HepG2 (cell line): ENCODE measurements at regions not wholly inside any gene's neighbourhood (a gene's known extent, or its start where the extent isn't known, plus 50 kb on each side); places are given as distances from the start of the nearest gene placed in this dataset.

ENCODE experiments used
- ARHGAP35 ChIP-seq: sonication (generic); formaldehyde crosslinking; IDR thresholded peaks from 2 replicates; pipeline ENCODE4 v1.9.0; 2022; ENCODE audit warnings: mild to moderate bottlenecking, inconsistent platforms, moderate library complexity, missing genetic modification reagents, borderline replicate concordance
- ATF7-NPFF ChIP-seq: sonication (generic); formaldehyde crosslinking; IDR thresholded peaks from 2 replicates; pipeline ENCODE4 v1.8.1; 2023; ENCODE audit warnings: mild to moderate bottlenecking, low read depth, missing genetic modification reagents, moderate library complexity
- EED ChIP-seq: sonication (generic); formaldehyde crosslinking; IDR thresholded peaks from 2 replicates; pipeline ENCODE4 v1.5.0; 2020; ENCODE audit warnings: mild to moderate bottlenecking, missing genetic modification reagents
- FOXK1 ChIP-seq: sonication (generic); formaldehyde crosslinking; IDR thresholded peaks from 2 replicates; pipeline ENCODE4 v1.4.0; 2020; ENCODE audit warnings: low read depth, missing genetic modification reagents, borderline replicate concordance
- IKZF4 ChIP-seq: sonication (generic); formaldehyde crosslinking; IDR thresholded peaks from 2 replicates; pipeline ENCODE4 v1.5.1; 2020; ENCODE audit warnings: borderline replicate concordance, mild to moderate bottlenecking, low read depth, missing genetic modification reagents; ENCODE audit errors: not compliant biosample characterization
- KMT2A ChIP-seq: sonication (generic); formaldehyde crosslinking; IDR thresholded peaks from 2 replicates; pipeline ENCODE4 v1.4.0; 2020; ENCODE audit warnings: missing genetic modification reagents
- MIER2 ChIP-seq: IDR thresholded peaks from 2 replicates; pipeline ENCODE4 v1.6.1; 2016; ENCODE audit warnings: missing biosample characterization, missing genetic modification reagents
- NCOA1 ChIP-seq: sonication (generic); formaldehyde crosslinking; IDR thresholded peaks from 2 replicates; pipeline ENCODE4 v1.9.0; 2021; ENCODE audit warnings: missing genetic modification reagents
- NCOA2 ChIP-seq: sonication (generic); formaldehyde crosslinking; IDR thresholded peaks from 2 replicates; pipeline ENCODE4 v1.8.0; 2022; ENCODE audit warnings: inconsistent platforms
- NR2F2 ChIP-seq: IDR thresholded peaks from 2 replicates; pipeline ENCODE4 v1.6.1; 2012; ENCODE audit warnings: low read depth, inconsistent platforms, borderline replicate concordance
- PHF8 ChIP-seq: sonication (generic); formaldehyde crosslinking; IDR thresholded peaks from 2 replicates; pipeline ENCODE4 v1.5.0; 2020; ENCODE audit warnings: missing genetic modification reagents
- RNF2 ChIP-seq: fragments of 450-650 bp; conservative IDR thresholded peaks from 2 replicates; pipeline ENCODE4 v1.6.1; 2016; ENCODE audit warnings: low read depth
- RXRA ChIP-seq: sonication (generic); formaldehyde crosslinking; IDR thresholded peaks from 2 replicates; pipeline ENCODE4 v1.5.1; 2020; ENCODE audit warnings: missing genetic modification reagents
- SCMH1 ChIP-seq: sonication (generic); formaldehyde crosslinking; IDR thresholded peaks from 2 replicates; pipeline ENCODE4 v1.9.0; 2021; ENCODE audit warnings: missing genetic modification reagents, mild to moderate bottlenecking, borderline replicate concordance
- SIX1 ChIP-seq: sonication (generic); formaldehyde crosslinking; IDR thresholded peaks from 2 replicates; pipeline ENCODE4 v1.4.0; 2020; ENCODE audit warnings: missing genetic modification reagents, borderline replicate concordance
- SOX6 ChIP-seq, 2 experiments: fragments of 450-650 bp in 1 of 2; sonication (generic) in 1 of 2; formaldehyde crosslinking in 1 of 2; IDR thresholded peaks; 2 replicates each; pipeline versions ENCODE4 v1.4.0 to v1.6.1; 2017 to 2020; ENCODE audit warnings: antibody characterized with exemption in 1 of 2, mild to moderate bottlenecking in 1 of 2, missing genetic modification reagents in 1 of 2
- TMF1 ChIP-seq: sonication (generic); formaldehyde crosslinking; IDR thresholded peaks from 2 replicates; pipeline ENCODE4 v1.8.1; 2022; ENCODE audit warnings: low read depth, missing genetic modification reagents
- ZBTB1 ChIP-seq: sonication (generic); formaldehyde crosslinking; IDR thresholded peaks from 2 replicates; pipeline ENCODE4 v1.4.0; 2020; ENCODE audit warnings: missing genetic modification reagents, borderline replicate concordance
- ZFP1 ChIP-seq: IDR thresholded peaks from 2 replicates; pipeline ENCODE4 v1.6.1; 2016
- ZFP36L2 ChIP-seq: sonication (generic); formaldehyde crosslinking; IDR thresholded peaks from 2 replicates; pipeline ENCODE4 v1.4.0; 2020; ENCODE audit warnings: missing genetic modification reagents
- ZNF414 ChIP-seq: sonication (generic); formaldehyde crosslinking; IDR thresholded peaks from 2 replicates; pipeline ENCODE4 v1.5.0; 2020; ENCODE audit warnings: missing genetic modification reagents
- ZNF749 ChIP-seq: sonication (generic); formaldehyde crosslinking; IDR thresholded peaks from 2 replicates; pipeline ENCODE4 v1.8.0; 2022; ENCODE audit warnings: mild to moderate bottlenecking, missing genetic modification reagents, moderate library complexity, borderline replicate concordance
- TF ChIP-seq, protein P1 (sequence below): sonication (generic); formaldehyde crosslinking; conservative IDR thresholded peaks from 2 replicates; pipeline ENCODE4 v1.4.0; 2020; ENCODE audit warnings: missing genetic modification reagents
- TF ChIP-seq, protein P2 (sequence below): IDR thresholded peaks from 2 replicates; pipeline ENCODE4 v1.6.1; 2012; ENCODE audit warnings: low read length, improper control_type of control experiment
- TF ChIP-seq, protein P3 (sequence below): sonication (generic); formaldehyde crosslinking; IDR thresholded peaks from 2 replicates; pipeline ENCODE4 v1.4.0; 2020; ENCODE audit warnings: mild to moderate bottlenecking, missing genetic modification reagents

DNA sequence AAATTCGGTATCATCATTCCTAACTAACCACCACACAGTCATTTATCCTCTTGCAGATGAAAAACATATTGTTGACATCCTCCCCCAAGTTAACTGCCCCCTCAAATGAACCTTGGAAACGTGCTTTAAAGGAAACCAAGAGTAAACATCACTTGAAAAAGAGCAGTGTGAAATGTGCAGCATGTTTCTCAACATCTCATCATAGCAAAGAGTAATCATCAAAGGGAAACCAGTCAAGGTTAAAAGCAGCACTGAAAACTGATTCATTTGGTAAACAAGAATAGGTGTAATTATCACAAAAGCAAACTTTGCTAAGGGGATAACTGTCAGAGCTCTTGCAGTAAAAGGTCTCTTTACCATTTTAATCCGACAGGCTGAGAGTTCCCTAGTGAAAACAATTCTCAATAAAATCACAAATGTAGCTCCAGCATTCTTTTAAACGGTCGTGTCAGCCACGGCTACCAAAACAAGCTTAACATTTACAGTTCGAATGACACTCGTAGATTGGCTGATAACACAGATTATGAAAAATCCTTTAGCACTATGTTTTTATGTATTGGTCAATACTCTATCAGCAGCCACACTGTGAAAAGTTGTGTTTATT, 461.0 kb downstream of the GBE1 start (continued):
- peak; percentile 69; the same call in 1 of the 2 replicates for TF ChIP-seq RXRA
- TF ChIP-seq ZFP1 (CRISPR knock-in tag): peak; percentile 92
- TF ChIP-seq RNF2: 0 out of 2 replicates have a peak, but pooled peaks have one; percentile 44
- no peak for TF ChIP-seq KMT2A (CRISPR knock-in tag)
- TF ChIP-seq SIX1 (CRISPR knock-in tag): peak; percentile 96
- TF ChIP-seq NCOA1 (CRISPR knock-in tag): peak; percentile 93
- TF ChIP-seq SOX6 (IDR thresholded peaks at IDR 0.05): no peak
- TF ChIP-seq SOX6 (CRISPR knock-in tag; IDR thresholded peaks at IDR 0.05): peak; percentile 99
- TF ChIP-seq, protein P1, sequence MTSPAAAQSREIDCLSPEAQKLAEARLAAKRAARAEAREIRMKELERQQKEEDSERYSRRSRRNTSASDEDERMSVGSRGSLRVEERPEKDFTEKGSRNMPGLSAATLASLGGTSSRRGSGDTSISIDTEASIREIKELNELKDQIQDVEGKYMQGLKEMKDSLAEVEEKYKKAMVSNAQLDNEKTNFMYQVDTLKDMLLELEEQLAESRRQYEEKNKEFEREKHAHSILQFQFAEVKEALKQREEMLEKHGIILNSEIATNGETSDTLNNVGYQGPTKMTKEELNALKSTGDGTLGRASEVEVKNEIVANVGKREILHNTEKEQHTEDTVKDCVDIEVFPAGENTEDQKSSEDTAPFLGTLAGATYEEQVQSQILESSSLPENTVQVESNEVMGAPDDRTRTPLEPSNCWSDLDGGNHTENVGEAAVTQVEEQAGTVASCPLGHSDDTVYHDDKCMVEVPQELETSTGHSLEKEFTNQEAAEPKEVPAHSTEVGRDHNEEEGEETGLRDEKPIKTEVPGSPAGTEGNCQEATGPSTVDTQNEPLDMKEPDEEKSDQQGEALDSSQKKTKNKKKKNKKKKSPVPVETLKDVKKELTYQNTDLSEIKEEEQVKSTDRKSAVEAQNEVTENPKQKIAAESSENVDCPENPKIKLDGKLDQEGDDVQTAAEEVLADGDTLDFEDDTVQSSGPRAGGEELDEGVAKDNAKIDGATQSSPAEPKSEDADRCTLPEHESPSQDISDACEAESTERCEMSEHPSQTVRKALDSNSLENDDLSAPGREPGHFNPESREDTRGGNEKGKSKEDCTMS (CRISPR knock-in tag): no peak
- TF ChIP-seq EED (CRISPR knock-in tag): no peak
- peak; percentile 76 for TF ChIP-seq ATF7-NPFF (CRISPR knock-in tag)
- TF ChIP-seq, protein P2, sequence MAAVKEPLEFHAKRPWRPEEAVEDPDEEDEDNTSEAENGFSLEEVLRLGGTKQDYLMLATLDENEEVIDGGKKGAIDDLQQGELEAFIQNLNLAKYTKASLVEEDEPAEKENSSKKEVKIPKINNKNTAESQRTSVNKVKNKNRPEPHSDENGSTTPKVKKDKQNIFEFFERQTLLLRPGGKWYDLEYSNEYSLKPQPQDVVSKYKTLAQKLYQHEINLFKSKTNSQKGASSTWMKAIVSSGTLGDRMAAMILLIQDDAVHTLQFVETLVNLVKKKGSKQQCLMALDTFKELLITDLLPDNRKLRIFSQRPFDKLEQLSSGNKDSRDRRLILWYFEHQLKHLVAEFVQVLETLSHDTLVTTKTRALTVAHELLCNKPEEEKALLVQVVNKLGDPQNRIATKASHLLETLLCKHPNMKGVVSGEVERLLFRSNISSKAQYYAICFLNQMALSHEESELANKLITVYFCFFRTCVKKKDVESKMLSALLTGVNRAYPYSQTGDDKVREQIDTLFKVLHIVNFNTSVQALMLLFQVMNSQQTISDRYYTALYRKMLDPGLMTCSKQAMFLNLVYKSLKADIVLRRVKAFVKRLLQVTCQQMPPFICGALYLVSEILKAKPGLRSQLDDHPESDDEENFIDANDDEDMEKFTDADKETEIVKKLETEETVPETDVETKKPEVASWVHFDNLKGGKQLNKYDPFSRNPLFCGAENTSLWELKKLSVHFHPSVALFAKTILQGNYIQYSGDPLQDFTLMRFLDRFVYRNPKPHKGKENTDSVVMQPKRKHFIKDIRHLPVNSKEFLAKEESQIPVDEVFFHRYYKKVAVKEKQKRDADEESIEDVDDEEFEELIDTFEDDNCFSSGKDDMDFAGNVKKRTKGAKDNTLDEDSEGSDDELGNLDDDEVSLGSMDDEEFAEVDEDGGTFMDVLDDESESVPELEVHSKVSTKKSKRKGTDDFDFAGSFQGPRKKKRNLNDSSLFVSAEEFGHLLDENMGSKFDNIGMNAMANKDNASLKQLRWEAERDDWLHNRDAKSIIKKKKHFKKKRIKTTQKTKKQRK: no peak
- no peak for TF ChIP-seq IKZF4 (CRISPR knock-in tag)
- peak; percentile 97 for TF ChIP-seq ZNF414 (CRISPR knock-in tag)
- TF ChIP-seq SCMH1 (CRISPR knock-in tag): no peak
- peak; percentile 52; the same call in 1 of the 2 replicates for TF ChIP-seq ARHGAP35
- TF ChIP-seq MIER2 (CRISPR knock-in tag): peak; percentile 62; the same call in 1 of the 2 replicates
- TF ChIP-seq NR2F2: peak; percentile 99
- TF ChIP-seq ZNF749 (CRISPR knock-in tag): peak; percentile 94; the same call in 1 of the 2 replicates
- no peak for TF ChIP-seq TMF1 (CRISPR knock-in tag)
- TF ChIP-seq PHF8: peak; percentile 32; the same call in 1 of the 2 replicates
- peak; percentile 97 for TF ChIP-seq FOXK1 (CRISPR knock-in tag)
- TF ChIP-seq ZFP36L2 (CRISPR knock-in tag): no peak
- no peak for TF ChIP-seq ZBTB1 (CRISPR knock-in tag)
- peak; percentile 99 for TF ChIP-seq NCOA2 (CRISPR knock-in tag)
- TF ChIP-seq, protein P3, sequence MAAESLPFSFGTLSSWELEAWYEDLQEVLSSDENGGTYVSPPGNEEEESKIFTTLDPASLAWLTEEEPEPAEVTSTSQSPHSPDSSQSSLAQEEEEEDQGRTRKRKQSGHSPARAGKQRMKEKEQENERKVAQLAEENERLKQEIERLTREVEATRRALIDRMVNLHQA (CRISPR knock-in tag): no peak
